ENCODE measurements at regions not wholly inside any gene's neighbourhood (a gene's known extent, or its start where the extent isn't known, plus 50 kb on each side); places are given as distances from the start of the nearest gene placed in this dataset.

DNA sequence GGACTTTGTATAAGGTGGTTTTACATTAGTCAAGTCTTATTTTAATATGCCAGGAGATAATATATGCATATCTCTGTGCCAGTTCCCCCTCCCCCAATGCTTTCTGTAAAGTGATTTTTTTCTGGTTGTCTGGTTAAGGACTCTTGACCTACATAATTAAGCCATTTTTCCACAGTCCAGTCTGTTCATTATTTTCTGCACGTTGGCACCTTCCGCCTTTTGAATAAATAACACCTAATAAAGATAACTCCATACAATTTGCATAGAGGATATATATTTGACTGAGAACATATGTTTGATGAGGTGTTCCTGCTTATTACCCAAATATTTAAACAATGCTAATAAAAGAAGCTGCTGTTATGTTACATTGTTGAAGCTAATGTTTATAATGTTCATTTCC is 320.9 kb downstream of the DMAC1 start:
- DNase-seq (ENCODE audit: low read depth): no peak
- TF ChIP-seq, protein P1, sequence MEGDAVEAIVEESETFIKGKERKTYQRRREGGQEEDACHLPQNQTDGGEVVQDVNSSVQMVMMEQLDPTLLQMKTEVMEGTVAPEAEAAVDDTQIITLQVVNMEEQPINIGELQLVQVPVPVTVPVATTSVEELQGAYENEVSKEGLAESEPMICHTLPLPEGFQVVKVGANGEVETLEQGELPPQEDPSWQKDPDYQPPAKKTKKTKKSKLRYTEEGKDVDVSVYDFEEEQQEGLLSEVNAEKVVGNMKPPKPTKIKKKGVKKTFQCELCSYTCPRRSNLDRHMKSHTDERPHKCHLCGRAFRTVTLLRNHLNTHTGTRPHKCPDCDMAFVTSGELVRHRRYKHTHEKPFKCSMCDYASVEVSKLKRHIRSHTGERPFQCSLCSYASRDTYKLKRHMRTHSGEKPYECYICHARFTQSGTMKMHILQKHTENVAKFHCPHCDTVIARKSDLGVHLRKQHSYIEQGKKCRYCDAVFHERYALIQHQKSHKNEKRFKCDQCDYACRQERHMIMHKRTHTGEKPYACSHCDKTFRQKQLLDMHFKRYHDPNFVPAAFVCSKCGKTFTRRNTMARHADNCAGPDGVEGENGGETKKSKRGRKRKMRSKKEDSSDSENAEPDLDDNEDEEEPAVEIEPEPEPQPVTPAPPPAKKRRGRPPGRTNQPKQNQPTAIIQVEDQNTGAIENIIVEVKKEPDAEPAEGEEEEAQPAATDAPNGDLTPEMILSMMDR (IDR thresholded peaks at IDR 0.05; ENCODE audit: insufficient read depth, low read length): no peak
- no peak overlapping the region for H3K4me3 ChIP-seq (ENCODE audit: low read depth, low read length)

DNA sequence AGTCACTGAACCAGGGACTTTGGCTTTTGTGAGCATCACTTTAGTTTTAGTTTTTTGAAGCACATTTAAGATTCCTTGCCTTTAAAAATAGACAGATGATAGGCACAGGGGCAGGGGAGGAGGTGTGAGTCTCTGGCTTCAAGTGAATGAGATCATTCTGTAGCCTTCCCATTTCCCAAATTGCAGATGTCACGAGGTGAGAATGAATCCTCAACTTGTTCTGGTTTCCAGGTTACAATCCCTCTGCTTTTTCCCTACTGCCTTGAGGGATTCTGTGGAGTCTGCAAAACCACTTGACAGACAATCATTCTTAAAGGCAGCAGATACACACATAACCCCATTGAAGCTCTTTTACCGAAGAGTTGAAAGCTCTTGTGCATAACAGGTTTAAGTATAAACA is 332.4 kb downstream of the DMAC1 start:
- no peak overlapping the region for H3K4me3 ChIP-seq (ENCODE audit: low read depth, low read length)
- no peak for DNase-seq (ENCODE audit: low read depth)
- TF ChIP-seq, protein P1 (IDR thresholded peaks at IDR 0.05; ENCODE audit: insufficient read depth, low read length): no peak

DNA sequence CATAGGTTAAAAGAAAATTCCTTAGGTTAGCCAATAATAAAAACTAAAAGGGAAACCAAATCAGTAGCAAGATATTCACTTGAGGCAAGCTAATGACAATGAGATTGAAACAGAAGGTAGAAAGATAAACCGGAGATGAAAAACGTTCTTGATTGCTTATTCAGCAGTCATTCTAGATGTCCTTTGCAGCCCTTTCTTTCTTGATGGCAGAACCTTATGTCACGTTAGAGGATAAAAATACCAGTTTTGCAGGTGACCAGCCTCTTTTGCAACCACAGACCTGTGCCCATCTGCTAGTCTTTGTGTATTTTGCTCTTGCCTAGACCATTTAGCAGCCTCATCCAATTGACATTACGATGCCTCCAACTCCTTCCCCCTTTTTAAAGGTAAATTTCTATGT is 337.8 kb downstream of the DMAC1 start:
- TF ChIP-seq, protein P1 (IDR thresholded peaks at IDR 0.05; ENCODE audit: insufficient read depth, low read length): no peak
- no peak for DNase-seq (ENCODE audit: low read depth)
- no peak overlapping the region for H3K4me3 ChIP-seq (ENCODE audit: low read depth, low read length)

DNA sequence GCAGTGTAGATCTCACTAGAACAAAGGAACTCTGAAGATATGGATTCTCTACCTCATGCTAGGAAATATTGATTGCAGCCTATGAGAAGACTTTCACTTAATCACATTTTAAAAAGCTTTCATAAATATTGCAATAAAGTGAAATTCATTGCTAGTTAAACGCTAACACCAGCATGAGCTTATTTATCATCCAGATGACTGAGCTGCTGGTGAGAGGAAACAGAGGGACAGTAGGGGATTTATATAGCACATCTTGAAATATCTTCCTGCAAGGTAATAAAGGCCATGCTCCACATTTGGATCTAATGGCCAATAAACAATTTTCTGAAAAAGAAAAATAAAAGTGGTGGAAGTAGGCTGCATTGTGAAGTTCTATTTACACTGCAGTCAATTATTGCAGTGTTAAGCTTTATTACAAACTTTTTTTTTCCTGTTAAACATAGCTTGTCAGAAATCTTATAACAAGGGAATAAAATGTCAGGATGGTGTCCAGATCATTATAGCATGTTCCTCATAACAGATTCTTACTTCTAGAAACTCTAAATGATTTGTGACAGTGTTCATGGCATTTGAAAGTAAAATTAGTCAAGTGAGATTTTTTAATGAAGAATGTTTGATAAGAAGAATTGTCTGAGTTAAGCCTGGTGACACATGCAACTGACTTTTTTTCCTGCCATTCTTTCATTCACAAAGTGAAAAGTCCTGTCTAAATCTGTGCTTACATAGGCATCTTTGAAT is 342.6 kb downstream of the DMAC1 start:
- H3K4me3 ChIP-seq (ENCODE audit: low read depth, low read length): no peak overlapping the region
- DNase-seq (ENCODE audit: low read depth): no peak
- TF ChIP-seq, protein P1 (IDR thresholded peaks at IDR 0.05; ENCODE audit: insufficient read depth, low read length): no peak

DNA sequence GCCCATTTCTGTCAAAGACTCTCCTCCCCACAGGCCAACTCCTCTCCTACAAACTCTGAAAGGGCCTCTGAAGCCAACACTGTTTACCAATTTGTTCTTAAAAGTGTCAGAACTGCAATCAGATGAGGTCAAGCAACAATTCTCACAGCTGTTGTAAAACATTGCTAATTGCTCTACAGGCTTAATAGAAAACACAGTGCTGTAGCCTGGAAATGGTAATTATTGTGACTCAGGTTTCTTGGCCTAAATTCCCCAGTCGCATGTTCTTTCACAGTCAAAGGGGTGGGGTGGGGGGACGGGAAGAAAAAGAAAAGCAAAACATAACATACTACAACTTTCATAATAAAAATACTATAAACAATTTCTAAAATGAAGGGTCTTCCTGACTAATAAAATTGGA is 343.2 kb downstream of the DMAC1 start:
- no peak for DNase-seq (ENCODE audit: low read depth)
- TF ChIP-seq, protein P1 (IDR thresholded peaks at IDR 0.05; ENCODE audit: insufficient read depth, low read length): no peak
- no peak overlapping the region for H3K4me3 ChIP-seq (ENCODE audit: low read depth, low read length)

DNA sequence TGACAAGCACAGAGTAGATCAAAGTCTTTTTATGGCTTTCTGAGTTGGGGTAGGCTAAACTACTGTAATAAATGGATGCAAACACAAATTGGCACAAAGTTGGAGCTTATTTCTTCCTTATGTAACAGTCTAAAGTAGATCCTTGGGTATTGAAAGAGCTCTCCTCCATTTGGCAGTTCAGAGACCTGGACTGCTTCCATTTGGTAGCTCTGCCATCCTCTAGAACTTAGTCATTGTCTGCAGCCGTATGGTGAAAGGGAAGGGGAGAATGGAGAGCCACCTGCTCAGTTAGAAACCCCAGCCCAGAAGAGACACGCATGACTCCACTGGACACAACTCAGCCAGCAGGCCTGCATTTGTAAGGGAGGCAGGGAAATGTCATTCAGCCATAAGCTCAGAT is 345.0 kb downstream of the DMAC1 start:
- no peak overlapping the region for H3K4me3 ChIP-seq (ENCODE audit: low read depth, low read length)
- TF ChIP-seq, protein P1 (IDR thresholded peaks at IDR 0.05; ENCODE audit: insufficient read depth, low read length): no peak
- DNase-seq (ENCODE audit: low read depth): no peak

DNA sequence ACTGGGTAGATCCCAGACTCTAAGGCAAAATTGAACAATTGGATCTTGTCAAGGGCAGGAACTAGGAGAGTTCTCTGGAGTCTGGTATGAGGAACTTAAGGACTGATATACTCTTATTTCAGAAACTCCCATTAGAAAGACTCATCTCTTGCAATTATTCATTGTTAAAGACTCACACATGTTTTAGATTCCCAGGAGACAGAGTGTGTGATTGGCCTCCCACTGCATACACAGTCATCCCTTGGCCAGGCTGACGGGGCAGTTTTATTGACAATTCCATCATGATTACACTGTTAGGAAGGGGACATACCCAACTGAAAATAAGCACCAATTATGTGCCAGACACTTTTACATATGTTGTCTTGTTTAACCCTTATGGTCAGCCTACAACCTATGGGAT is 347.2 kb downstream of the DMAC1 start:
- DNase-seq (ENCODE audit: low read depth): peak; percentile 22
- TF ChIP-seq, protein P1 (IDR thresholded peaks at IDR 0.05; ENCODE audit: insufficient read depth, low read length): no peak
- no peak overlapping the region for H3K4me3 ChIP-seq (ENCODE audit: low read depth, low read length)

Measured in fibroblast of the aortic adventitia (primary cell).